ENCODE measurements at regions not wholly inside any gene's neighbourhood (a gene's known extent, or its start where the extent isn't known, plus 50 kb on each side); places are given as distances from the start of the nearest gene placed in this dataset.

GRCh38 chr11:129726179-129726578 lies 89.5 kb upstream of the TMEM45B start:
- TF ChIP-seq CTCF (IDR thresholded peaks at IDR 0.05; ENCODE audit: insufficient read depth, low read depth, low read length), result no peak
- Histone ChIP-seq H3K27me3 (ENCODE audit: control insufficient read depth, insufficient read depth, low read length) (peaks cover 4% of the 10 kb centered on the region), H3K36me3 (ENCODE audit: control insufficient read depth, insufficient read depth, low read length) (no peaks in the 10 kb centered on the region), H3K4me3 (ENCODE audit: low read depth, low read length) (no peak overlapping the region)
- ChIA-PET CTCF (interaction anchor here (1.2 kb wide), 1 partner anchor 24 kb away, joined by 3 read pairs; no protein-coding TSS in a partner anchor), POLR2A (no interaction called here)
- no peak for DNase-seq (ENCODE audit: low read depth)

DNA sequence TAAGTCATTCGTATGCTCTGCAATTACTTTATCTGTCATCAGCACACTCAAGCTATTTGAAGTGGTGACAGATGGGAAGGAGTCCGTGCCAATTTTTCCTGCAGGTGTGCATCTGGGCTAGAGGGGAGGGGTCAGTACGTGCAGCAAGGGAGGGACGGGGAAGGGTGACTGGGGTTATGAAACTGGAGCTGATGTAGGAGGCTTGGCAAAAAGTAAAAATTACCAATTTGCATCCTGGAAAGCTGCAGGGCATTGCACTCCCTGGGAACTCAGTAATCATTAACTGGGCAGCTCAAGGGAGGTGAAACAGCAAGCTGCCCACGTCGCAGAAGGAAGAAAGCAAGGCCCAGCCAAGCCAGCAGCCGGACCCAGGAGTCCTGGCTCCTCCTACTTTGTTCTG lies 87.1 kb upstream of the TMEM45B start:
- TF ChIP-seq CTCF (IDR thresholded peaks at IDR 0.05; ENCODE audit: insufficient read depth, low read depth, low read length), result no peak
- no peak overlapping the region for H3K4me3 ChIP-seq (ENCODE audit: low read depth, low read length)
- CTCF ChIA-PET, result interaction anchor here (1.5 kb wide), 1 partner anchor 11 kb away, joined by 3 read pairs; no protein-coding TSS in a partner anchor
- POLR2A ChIA-PET, result no interaction called here
- no peak for DNase-seq (ENCODE audit: low read depth)
- no peaks in the 10 kb centered on the region for H3K36me3 ChIP-seq (ENCODE audit: control insufficient read depth, insufficient read depth, low read length)
- H3K27me3 ChIP-seq (ENCODE audit: control insufficient read depth, insufficient read depth, low read length), result peaks cover 2% of the 10 kb centered on the region

DNA sequence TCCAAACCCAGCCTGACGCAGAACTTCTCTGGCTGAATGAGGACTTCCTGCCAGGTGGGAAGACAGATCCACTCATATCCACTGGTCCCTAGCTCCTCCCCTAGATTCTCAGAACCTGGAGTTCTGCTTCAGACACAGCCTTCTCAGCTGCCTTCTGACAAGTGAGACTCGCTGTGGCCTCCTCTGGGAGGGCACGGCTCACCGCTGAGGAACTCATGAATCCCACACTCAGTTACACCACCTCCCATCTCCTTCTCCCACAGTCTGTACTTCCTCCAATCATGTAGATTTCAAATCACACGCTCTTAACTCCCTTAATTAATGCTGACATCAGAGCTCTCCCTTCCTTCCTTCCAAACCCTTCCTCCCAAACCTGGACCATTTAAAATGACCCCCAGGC lies 86.4 kb upstream of the TMEM45B start:
- DNase-seq (ENCODE audit: low read depth), result no peak
- CTCF ChIA-PET, result interaction anchor here (1.5 kb wide), 1 partner anchor 12 kb away, joined by 3 read pairs; no protein-coding TSS in a partner anchor
- POLR2A ChIA-PET, result no interaction called here
- TF ChIP-seq CTCF (IDR thresholded peaks at IDR 0.05; ENCODE audit: insufficient read depth, low read depth, low read length), result no peak
- Histone ChIP-seq H3K36me3 (ENCODE audit: control insufficient read depth, insufficient read depth, low read length) (no peaks in the 10 kb centered on the region), H3K4me3 (ENCODE audit: low read depth, low read length) (no peak overlapping the region), H3K27me3 (ENCODE audit: control insufficient read depth, insufficient read depth, low read length) (no peaks in the 10 kb centered on the region; the same call in 1 of the 2 replicates)

DNA sequence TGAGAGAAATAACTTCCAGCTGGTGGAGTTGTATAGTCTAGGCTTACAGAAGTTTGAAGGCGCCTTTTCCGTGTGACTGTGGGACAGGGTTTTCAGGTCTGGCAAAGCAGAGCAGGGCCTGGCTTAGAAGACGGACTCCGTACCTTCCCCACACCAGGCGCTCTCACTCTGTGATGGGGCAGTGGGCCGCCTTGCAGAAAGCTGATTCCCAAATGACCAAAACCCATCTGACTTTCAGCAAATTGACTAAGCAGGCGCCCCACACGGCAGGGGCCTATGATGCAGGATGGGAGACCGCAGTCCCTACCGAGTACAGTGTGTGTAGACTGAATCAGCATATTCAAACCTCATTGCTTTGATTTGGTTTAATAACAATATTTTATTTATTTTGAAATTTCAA lies 85.8 kb upstream of the TMEM45B start:
- ChIA-PET CTCF (interaction anchor here (1.5 kb wide), 1 partner anchor 12 kb away, joined by 3 read pairs; no protein-coding TSS in a partner anchor), POLR2A (no interaction called here)
- TF ChIP-seq CTCF (IDR thresholded peaks at IDR 0.05; ENCODE audit: insufficient read depth, low read depth, low read length), result no peak
- no peak for DNase-seq (ENCODE audit: low read depth)
- H3K4me3 ChIP-seq (ENCODE audit: low read depth, low read length), result no peak overlapping the region
- no peaks in the 10 kb centered on the region; the same call in 1 of the 2 replicates for H3K27me3 ChIP-seq (ENCODE audit: control insufficient read depth, insufficient read depth, low read length)
- no peaks in the 10 kb centered on the region for H3K36me3 ChIP-seq (ENCODE audit: control insufficient read depth, insufficient read depth, low read length)

DNA sequence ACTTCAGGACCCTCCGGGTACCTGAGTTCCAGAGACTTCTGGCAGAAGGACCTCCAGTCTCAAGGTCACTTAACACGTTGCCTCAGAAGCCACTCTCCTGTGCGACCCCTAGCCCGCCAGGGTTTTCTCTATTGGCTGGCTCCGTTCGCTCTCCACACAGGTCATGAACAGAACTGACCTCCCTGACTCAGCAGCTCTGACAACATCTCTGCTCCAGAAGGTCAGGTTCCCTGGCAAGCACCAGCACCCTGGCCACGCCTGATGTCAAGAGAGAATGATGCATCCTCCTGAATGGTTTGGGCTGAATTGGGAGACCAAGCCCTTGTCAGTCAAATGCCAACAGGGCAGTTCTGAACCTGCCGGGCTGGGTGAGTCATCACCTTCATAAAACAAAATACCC lies 84.3 kb upstream of the TMEM45B start:
- TF ChIP-seq CTCF (IDR thresholded peaks at IDR 0.05; ENCODE audit: insufficient read depth, low read depth, low read length), result no peak
- DNase-seq (ENCODE audit: low read depth), result no peak
- Histone ChIP-seq H3K27me3 (ENCODE audit: control insufficient read depth, insufficient read depth, low read length) (peaks cover 3% of the 10 kb centered on the region; the same call in 1 of the 2 replicates), H3K36me3 (ENCODE audit: control insufficient read depth, insufficient read depth, low read length) (no peaks in the 10 kb centered on the region), H3K4me3 (ENCODE audit: low read depth, low read length) (no peak overlapping the region)
- POLR2A ChIA-PET, result no interaction called here
- CTCF ChIA-PET, result interaction anchor here (0.7 kb wide), 1 partner anchor 134 kb away, joined by 3 read pairs; no protein-coding TSS in a partner anchor

Measured in BJ (cell line).